HG02852 (cell line): ENCODE measurements at regions not wholly inside any gene's neighbourhood (a gene's known extent, or its start where the extent isn't known, plus 50 kb on each side); places are given as distances from the start of the nearest gene placed in this dataset.

Source experiments
- ATAC-seq: cut with Tn5 transposase; IDR thresholded peaks from one replicate; pipeline ENCODE4 v1.9.1; 2021; ENCODE audit warnings: mild to moderate bottlenecking, moderate library complexity; ENCODE audit not compliant: unreplicated experiment

- ATAC-seq = no peak
Measured at GRCh38 chr6:81253821-81254220, 498.7 kb downstream of the TENT5A start.

- ATAC-seq = no peak
Measured at GRCh38 chr6:81252231-81252630, 500.2 kb downstream of the TENT5A start.

GRCh38 chr6:81246200-81246599 lies 506.3 kb downstream of the TENT5A start:
- no peak for ATAC-seq

- no peak for ATAC-seq
Measured at GRCh38 chr6:81242624-81243023, 509.9 kb downstream of the TENT5A start.

GRCh38 chr6:81241126-81242041 lies 511.1 kb downstream of the TENT5A start:
- ATAC-seq = no peak

- ATAC-seq = no peak
Measured at GRCh38 chr6:81238390-81238789, 514.1 kb downstream of the TENT5A start.

- no peak for ATAC-seq
Measured at GRCh38 chr6:81237226-81237625, 515.3 kb downstream of the TENT5A start.

- no peak for ATAC-seq
Measured at GRCh38 chr6:81235512-81235911, 517.0 kb downstream of the TENT5A start.

GRCh38 chr6:81233990-81234389 lies 518.5 kb downstream of the TENT5A start:
- ATAC-seq = no peak

GRCh38 chr6:81228912-81229555 lies 523.4 kb downstream of the TENT5A start:
- no peak for ATAC-seq

- ATAC-seq = no peak
Measured at GRCh38 chr6:81226957-81227356, 525.5 kb downstream of the TENT5A start.

- ATAC-seq = no peak
Measured at GRCh38 chr6:81216668-81217067, 535.8 kb downstream of the TENT5A start.

GRCh38 chr6:81215092-81215432 lies 537.4 kb downstream of the TENT5A start:
- no peak for ATAC-seq

GRCh38 chr6:81214414-81215091 lies 537.9 kb downstream of the TENT5A start:
- ATAC-seq = no peak

- no peak for ATAC-seq
Measured at GRCh38 chr6:81204731-81205130, 547.8 kb downstream of the TENT5A start.

- ATAC-seq = no peak
Measured at GRCh38 chr6:81194374-81194773, 558.1 kb downstream of the TENT5A start.

GRCh38 chr6:81172056-81172740 lies 580.3 kb downstream of the TENT5A start:
- ATAC-seq = no peak

GRCh38 chr6:81169166-81169565 lies 583.3 kb downstream of the TENT5A start:
- no peak for ATAC-seq

- ATAC-seq = no peak
Measured at GRCh38 chr6:81166770-81167169, 585.7 kb downstream of the TENT5A start.

- no peak for ATAC-seq
Measured at GRCh38 chr6:81158956-81159355, 593.5 kb downstream of the TENT5A start.

- no peak for ATAC-seq
Measured at GRCh38 chr6:81148751-81149150, 603.7 kb downstream of the TENT5A start.
